Keratinocyte (primary cell): ENCODE measurements at regions not wholly inside any gene's neighbourhood (a gene's known extent, or its start where the extent isn't known, plus 50 kb on each side); places are given as distances from the start of the nearest gene placed in this dataset.

ENCODE experiments used
- CTCF ChIP-seq, 3 experiments: IDR thresholded peaks in 1 of 3; conservative IDR thresholded peaks in 1 of 3; optimal IDR thresholded peaks in 1 of 3; 2 replicates in 2 of 3; 3 replicates in 1 of 3; pipeline versions ENCODE3 to v1.5.1; 2011; ENCODE audit warnings: low read length in 3 of 3, mild to moderate bottlenecking in 3 of 3, moderate library complexity in 2 of 3, control low read depth in 1 of 3, inconsistent platforms in 1 of 3; ENCODE audit not compliant: insufficient read depth in 2 of 3; ENCODE audit errors: extremely low read depth in 1 of 3
- EZH2 ChIP-seq: IDR thresholded peaks from one replicate; pipeline ENCODE4 v1.6.1; 2012; ENCODE audit warnings: inconsistent platforms, mild to moderate bottlenecking, low read length, moderate library complexity

- TF ChIP-seq EZH2 (no peak), CTCF (optimal IDR thresholded peaks at IDR 0.05 in 1 of 3, IDR thresholded peaks at IDR 0.05 in 1 of 3, conservative IDR thresholded peaks at IDR 0.05 in 1 of 3; ENCODE audit: extremely low read depth in 1 of 3, insufficient read depth in 2 of 3, low read length in 3 of 3) (no peak)
These were observed 93.7 kb upstream of the MBNL1 start for GRCh38 chr3:152174876-152175527.
